IPS-15b (cell line): ENCODE measurements at regions not wholly inside any gene's neighbourhood (a gene's known extent, or its start where the extent isn't known, plus 50 kb on each side); places are given as distances from the start of the nearest gene placed in this dataset.
"Not testable (repeated sequence)": the region's sequence is repeated elsewhere in the genome, so short reads cannot be mapped to it uniquely, and the experiment has no call there.

ENCODE experiments used
- H3K27me3 ChIP-seq: one replicate; pipeline ENCODE4 v1.6.1; 2013; ENCODE audit warnings: low read length; ENCODE audit not compliant: control insufficient read depth, insufficient read depth
- H3K36me3 ChIP-seq: one replicate; pipeline ENCODE4 v1.6.1; 2013; ENCODE audit warnings: low read length; ENCODE audit not compliant: control insufficient read depth, insufficient read depth
- H3K4me1 ChIP-seq: one replicate; pipeline ENCODE4 v1.6.1; 2013; ENCODE audit warnings: mild to moderate bottlenecking, low read length; ENCODE audit not compliant: control insufficient read depth, insufficient read depth
- H3K4me3 ChIP-seq: one replicate; pipeline ENCODE4 v1.5.1; 2013; ENCODE audit warnings: low read depth, low read length
- H3K9ac ChIP-seq: one replicate; pipeline ENCODE4 v1.6.1; 2013; ENCODE audit warnings: low read depth, mild to moderate bottlenecking, low read length
- H3K9me3 ChIP-seq: one replicate; pipeline ENCODE4 v1.6.1; 2013; ENCODE audit warnings: mild to moderate bottlenecking, low read length; ENCODE audit not compliant: control insufficient read depth, insufficient read depth

DNA sequence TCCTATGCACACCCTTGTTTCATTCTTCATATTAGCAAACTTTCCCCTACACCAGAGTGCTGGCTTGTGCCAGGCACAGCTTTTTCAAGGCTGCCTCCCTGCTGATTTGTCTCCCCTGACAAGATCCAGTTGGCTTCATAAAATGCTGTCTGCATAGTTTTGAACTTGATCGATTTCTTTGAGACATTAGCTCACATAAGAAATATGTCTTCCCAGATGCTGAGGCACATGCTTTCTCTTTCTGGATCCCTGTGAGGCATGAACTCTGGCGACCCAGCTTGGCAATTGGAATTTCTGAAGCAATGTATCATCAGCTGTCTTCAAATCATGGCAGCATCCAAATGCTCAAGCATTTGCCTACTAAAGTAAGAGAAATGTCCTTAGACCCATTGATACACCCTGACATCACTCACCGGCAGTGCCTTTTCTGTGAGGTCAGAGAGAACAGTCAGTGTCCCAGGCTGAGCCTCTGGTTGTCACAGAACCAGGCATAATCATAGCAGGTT is 616.4 kb upstream of the GHITM start:
- Histone ChIP-seq H3K36me3 (no peaks in the 10 kb centered on the region), H3K9me3 (no peaks in the 10 kb centered on the region), H3K4me1 (no peaks in the 10 kb centered on the region), H3K4me3 (no peak overlapping the region), H3K27me3 (no peaks in the 10 kb centered on the region), H3K9ac (no peak overlapping the region)

DNA sequence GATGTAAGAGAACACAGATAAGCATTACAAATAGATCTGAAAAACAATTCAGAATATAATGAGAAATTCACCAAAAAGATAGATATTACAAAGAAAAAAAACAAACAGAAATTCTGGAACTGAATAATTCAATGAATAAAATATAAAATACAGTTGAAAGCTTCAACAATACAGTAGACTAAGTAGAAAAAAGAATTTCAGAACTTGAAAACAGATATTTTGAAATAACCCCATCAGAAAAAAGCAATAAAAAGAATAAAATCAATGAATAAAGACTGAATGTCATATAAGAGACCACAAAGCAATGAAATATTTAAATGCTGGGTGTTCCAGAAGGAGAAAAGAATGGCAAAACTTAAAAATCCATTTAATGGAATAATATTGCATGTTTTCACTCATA is 611.4 kb upstream of the GHITM start:
- Histone ChIP-seq H3K9me3 (no peaks in the 10 kb centered on the region), H3K4me3 (no peak overlapping the region), H3K36me3 (no peaks in the 10 kb centered on the region), H3K27me3 (no peaks in the 10 kb centered on the region), H3K9ac (no peak overlapping the region), H3K4me1 (no peaks in the 10 kb centered on the region)

DNA sequence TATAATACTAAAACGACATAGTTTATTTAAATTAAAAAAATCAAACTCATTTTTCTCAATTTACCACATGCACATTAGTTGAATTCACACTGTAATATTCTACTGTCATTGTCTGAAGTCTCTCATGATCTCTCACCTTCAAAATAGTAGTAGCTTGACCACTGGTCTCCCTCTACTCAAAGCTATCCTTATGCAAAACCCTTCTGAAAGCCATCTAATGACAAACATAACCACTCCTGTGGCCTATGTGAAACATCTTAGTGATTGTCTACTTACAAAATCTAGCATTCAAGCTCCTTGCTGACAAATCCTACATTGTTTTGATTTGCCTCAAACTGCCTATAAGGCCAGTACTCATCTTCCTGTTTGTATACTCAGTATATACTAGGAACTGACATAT is 606.0 kb upstream of the GHITM start:
- H3K9ac ChIP-seq: no peak overlapping the region
- H3K9me3 ChIP-seq: no peaks in the 10 kb centered on the region
- no peaks in the 10 kb centered on the region for H3K36me3 ChIP-seq
- no peaks in the 10 kb centered on the region for H3K27me3 ChIP-seq
- H3K4me1 ChIP-seq: no peaks in the 10 kb centered on the region
- no peak overlapping the region for H3K4me3 ChIP-seq

DNA sequence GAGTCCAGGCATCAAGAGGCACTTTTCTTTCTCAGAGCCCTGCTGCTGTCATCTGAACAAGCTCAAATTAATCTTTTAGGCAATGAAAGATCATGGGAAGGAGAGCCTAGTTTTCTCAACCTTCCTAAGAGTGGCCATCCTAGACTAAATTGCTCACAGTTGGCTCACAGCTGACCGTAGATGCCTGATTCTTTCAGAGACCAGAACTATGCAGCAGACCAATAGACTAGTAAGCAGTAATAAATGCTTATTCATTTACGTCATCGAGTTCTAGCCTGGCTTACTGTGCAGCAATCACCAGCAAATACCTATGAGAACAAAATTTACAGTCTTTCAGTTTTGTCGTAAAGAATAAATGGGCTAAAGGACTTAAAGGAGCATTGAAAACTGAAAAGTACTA is 602.9 kb upstream of the GHITM start:
- no peak overlapping the region for H3K9ac ChIP-seq
- H3K4me1 ChIP-seq: peaks cover 14% of the 10 kb centered on the region
- H3K27me3 ChIP-seq: no peaks in the 10 kb centered on the region
- no peak overlapping the region for H3K4me3 ChIP-seq
- H3K36me3 ChIP-seq: no peaks in the 10 kb centered on the region
- no peaks in the 10 kb centered on the region for H3K9me3 ChIP-seq

DNA sequence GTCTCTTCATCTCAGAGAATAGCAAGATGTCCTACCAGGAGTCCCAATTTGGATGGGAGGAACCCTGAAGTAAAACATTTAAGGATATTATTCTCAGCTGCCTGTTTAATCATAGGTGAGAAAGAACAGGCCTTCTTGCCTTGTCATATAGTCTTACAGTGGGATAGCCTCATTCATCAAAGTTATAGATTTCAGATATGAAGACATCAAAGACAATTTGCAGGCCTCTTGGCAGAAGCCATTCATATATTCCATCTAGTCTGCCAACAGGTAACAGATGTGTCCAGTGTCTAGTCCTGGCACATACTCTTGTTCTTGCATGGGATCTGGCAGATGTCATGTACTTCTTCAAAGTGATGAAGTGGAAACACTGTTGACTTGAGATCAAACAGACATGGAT is 601.3 kb upstream of the GHITM start:
- no peaks in the 10 kb centered on the region for H3K9me3 ChIP-seq
- no peaks in the 10 kb centered on the region for H3K36me3 ChIP-seq
- H3K9ac ChIP-seq: no peak overlapping the region
- H3K27me3 ChIP-seq: no peaks in the 10 kb centered on the region
- no peak overlapping the region for H3K4me3 ChIP-seq
- peaks cover 20% of the 10 kb centered on the region for H3K4me1 ChIP-seq

DNA sequence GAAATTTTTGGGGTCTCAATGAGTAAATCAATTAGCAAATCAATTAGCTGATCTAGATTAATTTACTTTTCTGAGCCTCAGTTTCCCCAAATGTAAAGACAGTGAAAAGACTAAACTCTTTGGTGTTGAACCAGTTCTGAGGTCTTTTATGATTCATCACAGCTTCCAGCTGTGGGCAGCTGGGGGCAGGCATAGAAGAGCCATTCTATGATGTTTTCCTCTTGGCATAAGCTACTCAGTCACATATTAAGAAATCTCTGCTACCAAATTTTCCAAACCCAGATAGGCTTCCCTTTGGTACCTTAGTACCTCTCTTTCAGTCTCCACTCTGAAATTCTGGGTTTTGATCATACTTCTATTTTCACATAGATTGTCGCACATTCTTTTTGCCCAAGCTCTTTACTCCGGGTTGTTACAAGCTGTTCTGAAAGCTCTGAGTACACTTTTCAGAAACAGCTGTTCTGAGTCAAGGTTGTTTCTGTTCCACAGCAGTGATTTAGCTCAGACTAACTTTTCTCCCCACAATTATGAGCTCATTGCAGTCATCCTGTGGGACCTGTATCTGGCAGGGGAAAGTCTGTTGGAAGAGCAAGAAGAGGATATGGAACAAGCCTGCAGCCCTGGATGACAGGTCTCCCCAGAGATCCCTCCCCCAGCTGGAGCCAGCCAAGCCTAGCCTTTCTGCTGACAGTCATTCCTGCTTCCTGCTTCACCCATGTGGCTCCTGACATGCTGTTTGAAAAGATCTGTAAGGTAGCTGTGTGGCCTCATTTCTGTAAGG is 599.6 kb upstream of the GHITM start:
- H3K9me3 ChIP-seq: no peaks in the 10 kb centered on the region
- H3K4me1 ChIP-seq: peaks cover 24% of the 10 kb centered on the region
- no peaks in the 10 kb centered on the region for H3K36me3 ChIP-seq
- H3K27me3 ChIP-seq: no peaks in the 10 kb centered on the region
- no peak overlapping the region for H3K9ac ChIP-seq
- no peak overlapping the region for H3K4me3 ChIP-seq

DNA sequence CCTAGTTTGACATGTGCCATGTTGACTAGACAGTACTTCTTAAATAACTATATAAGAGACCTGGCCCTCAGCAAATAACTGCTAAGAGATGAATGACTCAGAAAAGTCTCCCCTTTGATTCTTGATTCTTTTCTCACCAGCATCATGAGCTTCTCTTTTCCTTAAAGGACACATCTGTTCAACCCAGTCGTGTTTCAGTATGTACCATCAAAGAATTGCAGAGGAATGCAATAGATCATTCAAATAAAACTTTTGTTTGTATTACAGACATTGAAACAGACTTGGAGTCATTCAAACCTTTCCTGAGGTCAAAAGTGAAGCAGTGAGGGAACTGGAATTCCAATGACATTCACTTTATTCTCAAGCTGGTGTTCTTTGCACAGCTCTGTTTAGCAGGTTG is 598.3 kb upstream of the GHITM start:
- Histone ChIP-seq H3K4me3 (no peak overlapping the region), H3K36me3 (no peaks in the 10 kb centered on the region), H3K27me3 (no peaks in the 10 kb centered on the region), H3K9me3 (no peaks in the 10 kb centered on the region), H3K9ac (no peak overlapping the region), H3K4me1 (peaks cover 24% of the 10 kb centered on the region)

DNA sequence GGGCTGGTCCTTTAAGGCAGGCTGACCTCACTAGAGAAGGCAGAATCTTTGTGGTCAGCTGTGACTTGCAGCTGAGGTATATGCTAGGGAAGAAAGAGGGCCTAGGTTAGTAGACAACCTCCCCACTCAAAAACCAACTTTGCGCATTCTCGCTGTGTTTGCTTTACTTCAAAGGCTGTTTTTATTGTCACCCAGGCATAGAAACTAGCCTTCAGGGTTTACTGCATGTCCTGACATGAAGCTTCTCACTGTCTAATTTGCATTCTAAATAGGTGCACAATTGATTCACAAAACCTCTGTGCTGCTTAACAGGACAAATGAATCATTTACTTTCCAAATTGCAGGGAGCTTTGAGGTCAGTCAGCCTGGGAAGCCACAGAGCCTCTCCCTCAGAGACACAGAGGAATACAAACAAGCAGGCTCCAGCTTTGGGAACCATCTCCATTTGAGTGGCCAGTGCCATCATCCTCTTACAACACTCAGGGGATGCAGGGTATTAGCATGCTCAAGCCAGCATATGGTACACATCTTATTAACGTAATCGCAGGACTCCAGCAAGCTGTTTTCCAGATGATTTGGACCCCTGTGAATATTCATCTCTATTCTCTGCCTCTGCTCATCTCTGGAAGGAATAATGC is 596.4 kb upstream of the GHITM start:
- no peaks in the 10 kb centered on the region for H3K27me3 ChIP-seq
- peaks cover 24% of the 10 kb centered on the region for H3K4me1 ChIP-seq
- no peak overlapping the region for H3K4me3 ChIP-seq
- H3K9ac ChIP-seq: peak overlapping the region; percentile 16
- H3K36me3 ChIP-seq: no peaks in the 10 kb centered on the region
- no peaks in the 10 kb centered on the region for H3K9me3 ChIP-seq

DNA sequence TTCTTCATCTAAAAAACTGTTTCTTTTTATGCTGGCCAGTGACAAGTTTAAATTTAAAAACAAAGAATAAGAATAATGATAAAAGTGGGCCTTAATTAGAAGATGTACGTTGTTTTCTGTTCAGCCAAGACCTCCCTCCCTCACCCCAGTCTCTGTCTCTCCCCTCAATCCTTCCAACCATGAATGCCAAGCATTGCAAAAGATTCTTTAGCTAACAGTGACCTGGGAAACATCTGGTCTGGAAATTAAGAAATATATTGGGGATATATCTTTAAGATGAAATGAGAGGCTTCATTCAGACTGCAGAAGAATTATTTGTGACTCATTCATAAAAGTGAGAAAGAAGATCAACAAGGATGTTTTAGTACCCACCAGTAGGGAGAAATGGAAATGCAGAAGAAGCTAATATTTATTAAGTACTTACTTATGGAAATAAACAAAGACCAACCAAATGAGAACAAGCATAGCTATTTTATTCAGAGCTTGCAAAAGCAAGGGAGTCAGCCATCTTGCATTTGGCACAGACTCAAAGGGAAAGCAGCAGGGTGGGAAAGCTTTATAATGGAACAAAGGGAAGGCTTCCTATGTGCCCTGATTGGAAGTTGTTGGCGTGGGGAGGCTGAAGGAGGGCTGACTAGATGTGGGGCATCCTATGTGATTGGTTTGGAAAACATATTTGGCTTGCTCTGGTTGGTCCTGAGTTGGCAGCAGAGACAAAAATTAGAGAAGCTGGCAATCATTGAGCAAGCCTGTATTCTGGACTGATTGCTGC is 595.4 kb upstream of the GHITM start:
- Histone ChIP-seq H3K9ac (no peak overlapping the region), H3K4me1 (peaks cover 24% of the 10 kb centered on the region), H3K27me3 (no peaks in the 10 kb centered on the region), H3K9me3 (no peaks in the 10 kb centered on the region), H3K36me3 (no peaks in the 10 kb centered on the region), H3K4me3 (no peak overlapping the region)

DNA sequence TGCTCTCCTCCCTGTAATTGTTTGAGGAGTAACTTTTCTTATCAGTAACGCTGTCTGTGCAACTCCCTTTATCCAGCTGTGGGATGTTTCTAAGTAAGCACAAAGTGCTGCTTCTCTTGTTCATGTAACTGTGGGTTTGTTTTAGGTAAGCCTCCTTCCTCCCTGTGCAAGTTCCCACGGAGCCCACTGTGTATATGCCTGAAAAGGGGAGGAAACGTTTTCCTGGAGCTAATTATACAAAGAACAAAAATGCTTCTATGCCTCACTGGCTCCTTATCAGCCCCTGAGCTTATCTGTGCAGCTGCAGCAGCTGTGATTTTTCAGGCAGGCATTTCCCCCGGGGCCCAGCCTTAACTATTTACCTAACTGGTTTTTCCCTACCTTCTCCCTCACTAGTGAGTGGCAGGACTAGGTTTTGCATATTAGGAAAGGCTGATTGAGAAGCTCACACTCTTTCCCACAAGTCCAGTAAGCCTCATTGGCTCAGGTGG is 593.4 kb upstream of the GHITM start:
- Histone ChIP-seq H3K4me3 (no peak overlapping the region), H3K36me3 (no peaks in the 10 kb centered on the region), H3K4me1 (peaks cover 9% of the 10 kb centered on the region), H3K9ac (no peak overlapping the region), H3K9me3 (no peaks in the 10 kb centered on the region), H3K27me3 (no peaks in the 10 kb centered on the region)

DNA sequence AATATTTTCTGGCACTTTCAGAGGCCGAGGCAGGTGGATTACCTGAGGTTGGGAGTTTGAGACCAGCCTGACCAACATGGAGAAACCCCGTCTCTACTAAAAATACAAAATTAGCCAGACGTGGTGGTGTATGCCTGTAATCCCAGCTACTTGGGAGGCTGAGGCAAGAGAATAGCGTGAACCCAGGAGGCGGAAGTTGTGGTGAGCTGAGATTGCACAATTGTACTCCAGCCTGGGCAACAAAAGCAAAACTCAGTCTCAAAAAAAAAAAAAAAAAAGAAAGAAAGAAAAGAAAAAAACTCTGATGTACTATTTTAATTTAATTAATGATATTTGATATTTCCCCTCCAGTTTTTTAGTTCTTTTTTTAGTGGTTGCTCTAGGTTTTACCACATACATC is 588.1 kb upstream of the GHITM start:
- not testable (repeated sequence) for H3K9ac ChIP-seq, H3K36me3 ChIP-seq, H3K4me1 ChIP-seq, H3K9me3 ChIP-seq, H3K27me3 ChIP-seq, H3K4me3 ChIP-seq
